HFFc6 (cell line): ENCODE measurements at regions not wholly inside any gene's neighbourhood (a gene's known extent, or its start where the extent isn't known, plus 50 kb on each side); places are given as distances from the start of the nearest gene placed in this dataset.

Experiments
- DNase-seq: peaks from one replicate; pipeline ENCODE4 v3.0.0-alpha.2; 2018
- H3K27ac Mint-ChIP-seq: 2 replicates; pipeline ENCODE4 v1.8.0; 2020; ENCODE audit warnings: mild to moderate bottlenecking, mixed read lengths
- H3K27me3 Mint-ChIP-seq: 2 replicates; pipeline ENCODE4 v1.8.0; 2021; ENCODE audit warnings: mild to moderate bottlenecking, moderate library complexity, mixed read lengths; ENCODE audit not compliant: insufficient read depth
- H3K36me3 Mint-ChIP-seq: 2 replicates; pipeline ENCODE4 v1.8.0; 2021; ENCODE audit warnings: low read depth, mixed read lengths
- H3K4me1 Mint-ChIP-seq: 2 replicates; pipeline ENCODE4 v1.8.0; 2020; ENCODE audit warnings: low read depth, mixed read lengths
- H3K4me3 Mint-ChIP-seq: 2 replicates; pipeline ENCODE4 v1.8.0; 2020; ENCODE audit warnings: mild to moderate bottlenecking, moderate library complexity, mixed read lengths
- H3K9me3 Mint-ChIP-seq: 2 replicates; pipeline ENCODE4 v1.8.0; 2020; ENCODE audit warnings: mild to moderate bottlenecking, mixed read lengths
- TF ChIP-seq, protein P1 (sequence below): fragments of 200-600 bp; sonication (generic); IDR thresholded peaks from 2 replicates; pipeline ENCODE4 v1.5.0; 2021; ENCODE audit warnings: antibody characterized with exemption, mild to moderate bottlenecking

DNA sequence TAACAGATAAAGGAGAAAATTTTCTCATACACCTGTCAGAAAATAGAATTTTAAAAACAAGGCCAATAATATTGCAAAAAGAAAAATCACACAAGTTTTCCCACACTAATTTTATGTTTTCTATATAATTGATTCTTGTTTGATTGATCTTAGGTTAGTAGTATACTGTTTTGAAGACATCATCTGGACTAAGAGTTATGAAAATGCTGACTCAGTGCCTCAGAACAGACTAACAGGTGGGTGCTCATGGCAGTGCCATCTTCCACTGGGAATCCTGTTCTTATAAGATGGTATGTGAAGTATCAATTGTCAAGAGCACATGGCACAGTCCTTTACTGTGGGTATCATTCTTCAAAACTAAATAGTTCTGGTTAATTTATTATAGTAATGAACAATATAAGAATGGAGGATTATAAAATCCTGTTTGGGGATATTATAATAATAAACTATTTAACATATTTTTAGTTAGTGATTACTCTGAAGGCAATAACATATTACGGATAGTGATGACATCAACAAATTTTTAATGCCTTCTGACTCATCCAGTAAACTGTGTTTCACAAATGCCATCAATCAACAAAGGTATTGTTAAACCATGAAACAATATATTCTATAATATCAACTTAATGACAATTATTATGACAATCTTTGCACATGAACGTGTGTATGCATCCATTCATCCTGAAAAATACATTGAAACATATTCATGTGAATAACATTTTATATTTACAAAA, 384.6 kb upstream of the KHDRBS2 start:
- no peaks in the 10 kb centered on the region for H3K4me1 Mint-ChIP-seq
- no peaks in the 10 kb centered on the region for H3K27me3 Mint-ChIP-seq
- TF ChIP-seq, protein P1, sequence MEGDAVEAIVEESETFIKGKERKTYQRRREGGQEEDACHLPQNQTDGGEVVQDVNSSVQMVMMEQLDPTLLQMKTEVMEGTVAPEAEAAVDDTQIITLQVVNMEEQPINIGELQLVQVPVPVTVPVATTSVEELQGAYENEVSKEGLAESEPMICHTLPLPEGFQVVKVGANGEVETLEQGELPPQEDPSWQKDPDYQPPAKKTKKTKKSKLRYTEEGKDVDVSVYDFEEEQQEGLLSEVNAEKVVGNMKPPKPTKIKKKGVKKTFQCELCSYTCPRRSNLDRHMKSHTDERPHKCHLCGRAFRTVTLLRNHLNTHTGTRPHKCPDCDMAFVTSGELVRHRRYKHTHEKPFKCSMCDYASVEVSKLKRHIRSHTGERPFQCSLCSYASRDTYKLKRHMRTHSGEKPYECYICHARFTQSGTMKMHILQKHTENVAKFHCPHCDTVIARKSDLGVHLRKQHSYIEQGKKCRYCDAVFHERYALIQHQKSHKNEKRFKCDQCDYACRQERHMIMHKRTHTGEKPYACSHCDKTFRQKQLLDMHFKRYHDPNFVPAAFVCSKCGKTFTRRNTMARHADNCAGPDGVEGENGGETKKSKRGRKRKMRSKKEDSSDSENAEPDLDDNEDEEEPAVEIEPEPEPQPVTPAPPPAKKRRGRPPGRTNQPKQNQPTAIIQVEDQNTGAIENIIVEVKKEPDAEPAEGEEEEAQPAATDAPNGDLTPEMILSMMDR = no peak
- DNase-seq = no peak
- peaks cover 25% of the 10 kb centered on the region for H3K9me3 Mint-ChIP-seq
- H3K27ac Mint-ChIP-seq = no peak overlapping the region
- no peak overlapping the region for H3K4me3 Mint-ChIP-seq
- H3K36me3 Mint-ChIP-seq = no peaks in the 10 kb centered on the region

DNA sequence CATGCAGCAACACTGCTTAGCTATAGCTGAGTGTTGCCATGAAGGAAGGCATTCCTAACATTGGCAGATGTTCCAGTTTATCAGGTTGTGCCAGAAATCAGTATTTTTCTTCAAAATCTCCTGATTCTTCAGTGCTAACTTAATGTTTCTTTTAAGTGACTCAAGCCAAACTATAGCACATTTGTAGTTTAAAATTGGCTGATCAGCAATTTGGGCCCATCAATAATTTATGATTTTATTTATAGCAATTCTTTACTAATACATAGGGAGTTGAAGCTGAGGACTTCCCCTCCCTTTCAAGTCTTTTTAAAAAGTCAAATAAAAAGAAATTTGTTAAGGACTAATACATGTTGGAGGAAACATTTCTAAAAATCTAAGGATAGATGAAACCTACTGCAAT, 383.8 kb upstream of the KHDRBS2 start:
- no peak overlapping the region for H3K4me3 Mint-ChIP-seq
- no peaks in the 10 kb centered on the region for H3K27me3 Mint-ChIP-seq
- TF ChIP-seq, protein P1 = no peak
- H3K36me3 Mint-ChIP-seq = no peaks in the 10 kb centered on the region
- no peak overlapping the region for H3K27ac Mint-ChIP-seq
- peaks cover 21% of the 10 kb centered on the region for H3K9me3 Mint-ChIP-seq
- H3K4me1 Mint-ChIP-seq = no peaks in the 10 kb centered on the region
- DNase-seq = no peak

DNA sequence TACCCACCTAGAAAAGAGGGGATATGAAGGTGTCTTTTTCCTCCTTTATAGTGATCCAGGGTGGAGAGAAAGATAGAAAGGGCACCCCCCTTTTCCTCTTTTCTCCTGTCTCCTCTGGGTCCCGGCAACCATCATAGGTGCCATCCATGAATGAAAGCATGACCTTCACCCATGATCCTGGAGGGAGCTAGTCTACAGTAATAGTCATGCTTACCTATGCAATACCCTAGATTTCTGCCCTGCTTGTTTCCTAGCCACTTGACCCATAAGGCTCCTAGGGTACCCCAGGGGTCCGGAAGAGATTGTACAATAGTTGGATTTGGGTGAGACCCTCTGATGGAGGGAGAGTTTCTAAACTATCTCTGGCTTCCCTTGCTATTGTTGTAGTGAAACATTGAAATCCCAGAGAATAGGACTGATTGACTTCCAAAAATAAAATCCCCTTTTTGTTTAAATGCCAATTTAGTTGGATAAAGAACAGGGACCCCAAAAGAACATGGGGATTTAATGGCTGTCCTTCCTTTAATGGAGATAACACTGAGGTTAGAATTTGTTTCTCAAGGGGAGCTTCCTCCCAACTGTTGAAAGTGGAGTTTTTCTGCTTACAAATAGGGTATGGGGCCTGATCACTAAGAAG, 366.8 kb upstream of the KHDRBS2 start:
- Mint-ChIP-seq H3K4me1 (no peaks in the 10 kb centered on the region), H3K27ac (no peak overlapping the region), H3K4me3 (no peak overlapping the region), H3K27me3 (no peaks in the 10 kb centered on the region), H3K36me3 (peaks cover 15% of the 10 kb centered on the region), H3K9me3 (peaks cover 49% of the 10 kb centered on the region)
- no peak for DNase-seq
- TF ChIP-seq, protein P1 = no peak

DNA sequence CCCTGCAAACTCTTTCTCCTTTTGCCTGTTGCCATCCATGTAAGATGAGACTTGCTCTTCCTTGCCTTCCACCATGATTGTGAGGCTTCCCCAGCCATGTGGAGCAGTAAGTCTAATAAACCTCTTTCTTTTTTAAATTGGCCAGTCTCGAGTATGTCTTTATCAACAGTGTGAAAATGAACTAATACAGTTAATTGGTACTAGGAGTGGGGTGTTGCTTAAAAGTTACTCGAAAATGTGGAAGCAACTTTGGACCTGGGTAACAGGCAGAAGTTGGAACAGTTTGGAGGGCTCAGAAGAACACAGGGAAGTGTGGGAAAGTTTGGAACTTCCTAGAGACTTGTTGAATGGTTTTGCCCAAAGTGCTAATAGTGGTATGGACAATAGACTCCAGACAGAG, 359.2 kb upstream of the KHDRBS2 start:
- no peak overlapping the region for H3K27ac Mint-ChIP-seq
- TF ChIP-seq, protein P1 = no peak
- no peaks in the 10 kb centered on the region for H3K27me3 Mint-ChIP-seq
- peaks cover 65% of the 10 kb centered on the region for H3K9me3 Mint-ChIP-seq
- H3K36me3 Mint-ChIP-seq = peaks cover 7% of the 10 kb centered on the region; the same call in 1 of the 2 replicates
- DNase-seq = no peak
- H3K4me1 Mint-ChIP-seq = no peaks in the 10 kb centered on the region
- H3K4me3 Mint-ChIP-seq = no peak overlapping the region

DNA sequence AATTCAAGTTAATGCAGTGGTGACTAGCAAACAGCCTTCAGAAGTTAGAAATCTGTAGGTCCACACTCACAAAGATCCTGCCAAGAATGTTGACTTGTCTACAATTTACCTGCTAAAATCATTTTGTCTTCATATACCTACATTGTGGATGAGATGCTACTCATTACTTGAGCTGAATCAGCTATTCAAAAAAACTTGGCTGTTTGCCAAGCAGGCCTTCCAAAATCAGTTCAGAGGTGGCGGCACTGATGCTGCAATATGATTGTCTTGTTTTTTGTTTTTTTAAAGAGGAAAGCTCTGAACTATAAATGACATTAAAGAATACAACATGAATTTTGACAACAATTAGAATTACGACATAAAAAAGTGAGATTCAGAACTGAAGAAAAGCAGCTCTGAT, 354.7 kb upstream of the KHDRBS2 start:
- Mint-ChIP-seq H3K4me1 (no peaks in the 10 kb centered on the region), H3K36me3 (peaks cover 7% of the 10 kb centered on the region; the same call in 1 of the 2 replicates), H3K9me3 (peaks cover 44% of the 10 kb centered on the region), H3K27ac (no peak overlapping the region), H3K27me3 (no peaks in the 10 kb centered on the region), H3K4me3 (no peak overlapping the region)
- TF ChIP-seq, protein P1 = no peak
- no peak for DNase-seq
